ENCODE measurements at regions not wholly inside any gene's neighbourhood (a gene's known extent, or its start where the extent isn't known, plus 50 kb on each side); places are given as distances from the start of the nearest gene placed in this dataset.
A peak's percentile ranks its signal among the peaks of the same experiment; 100 is the strongest.

- Histone ChIP-seq H2BK120ac (replicated peaks; ENCODE audit: low read depth, low read length) (no peak overlapping the region), H3K79me2 (ENCODE audit: control insufficient read depth in 1 of 2, insufficient read depth in 2 of 2, low read length in 2 of 2) (no peaks in the 10 kb centered on the region)
- TF ChIP-seq ATF3 (IDR thresholded peaks at IDR 0.05; ENCODE audit: insufficient read depth, low read depth, low read length) (no peak), RAD21 (IDR thresholded peaks at IDR 0.05 in 1 of 2, conservative IDR thresholded peaks at IDR 0.05 in 1 of 2; ENCODE audit: low read depth in 2 of 2, low read length in 2 of 2) (peak; percentile 50 to 60), KDM4A (IDR thresholded peaks at IDR 0.05; ENCODE audit: low read depth, low read length, severe bottlenecking) (no peak), NANOG (IDR thresholded peaks at IDR 0.05; ENCODE audit: insufficient read depth, low read depth, low read length, poor library complexity, severe bottlenecking) (no peak), FOSL1 (IDR thresholded peaks at IDR 0.05; ENCODE audit: insufficient read depth, low read depth, low read length) (no peak), GABPA (IDR thresholded peaks at IDR 0.05; ENCODE audit: borderline replicate concordance, insufficient read depth, low read length) (no peak), EGR1 (IDR thresholded peaks at IDR 0.05; ENCODE audit: borderline replicate concordance, low read depth, low read length) (no peak), KDM5A (IDR thresholded peaks at IDR 0.05; ENCODE audit: low read length) (no peak), NRF1 (IDR thresholded peaks at IDR 0.05; ENCODE audit: low read depth, low read length) (no peak), CTBP2 (IDR thresholded peaks at IDR 0.05; ENCODE audit: borderline replicate concordance, insufficient read depth, insufficient read length, low read length) (no peak), BRCA1 (IDR thresholded peaks at IDR 0.05; ENCODE audit: low read depth, low read length) (no peak), KDM1A (IDR thresholded peaks at IDR 0.05; ENCODE audit: borderline replicate concordance, low read length) (no peak)
These were observed 94.3 kb upstream of the BMAL1 start for GRCh38 chr11:13183094-13183825.

More at GRCh38 chr11:13183094-13183825, 94.3 kb upstream of the BMAL1 start:
- Histone ChIP-seq H3K9me3 (ENCODE audit: insufficient read depth in 2 of 2, low read depth in 1 of 2, low read length in 1 of 2) (0 out of 4 replicates have a peak, but pooled peaks cover 0 to 3% of the 10 kb centered on the region in 2 experiments), H3K27me3 (replicated peaks in 1 of 4; ENCODE audit: control insufficient read depth in 3 of 4, extremely low read depth in 1 of 4, insufficient read depth in 3 of 4, low read length in 3 of 4) (no peaks in the 10 kb centered on the region), H3K4ac (replicated peaks; ENCODE audit: insufficient read length, low read depth, low read length) (no peak overlapping the region), H2BK12ac (ENCODE audit: low read depth, low read length) (no peak overlapping the region), H3K14ac (ENCODE audit: insufficient read length) (no peak overlapping the region), H3K79me1 (ENCODE audit: low read depth, low read length) (no peaks in the 10 kb centered on the region), H3K27ac (ENCODE audit: low read depth, low read length) (no peak overlapping the region), H4K8ac (ENCODE audit: extremely low read depth, insufficient read depth, low read length) (no peak overlapping the region), H3K4me1 (replicated peaks in 1 of 4; ENCODE audit: control insufficient read depth in 3 of 4, insufficient read depth in 4 of 4, low read length in 3 of 4) (no peaks in the 10 kb centered on the region), H3K56ac (replicated peaks; ENCODE audit: insufficient read length, low read depth, low read length) (no peak overlapping the region), H3K23me2 (ENCODE audit: low read depth, low read length) (no peaks in the 10 kb centered on the region), H4K91ac (replicated peaks; ENCODE audit: insufficient read length, low read length) (no peak overlapping the region), H2BK5ac (ENCODE audit: low read depth, low read length) (no peak overlapping the region), H3K4me2 (ENCODE audit: insufficient read depth in 1 of 2, low read depth in 2 of 2, low read length in 2 of 2) (no peak overlapping the region), H2BK15ac (ENCODE audit: low read length) (no peak overlapping the region), H3K23ac (ENCODE audit: insufficient read length) (no peak overlapping the region), H4K20me1 (replicated peaks in 1 of 2; ENCODE audit: control insufficient read depth in 1 of 2, insufficient read depth in 2 of 2, low read length in 2 of 2) (no peaks in the 10 kb centered on the region), H3K4me3 (ENCODE audit: extremely low read depth in 1 of 4, insufficient read depth in 2 of 4, low read depth in 3 of 4, low read length in 4 of 4) (no peak overlapping the region), H2AK5ac (ENCODE audit: low read depth, low read length) (no peak overlapping the region), H2AFZ (ENCODE audit: low read length) (no peak overlapping the region), H3K9ac (replicated peaks in 1 of 4; ENCODE audit: extremely low read depth in 1 of 4, low read depth in 3 of 4, low read length in 3 of 4) (no peak overlapping the region), H4K5ac (ENCODE audit: insufficient read length, low read depth, low read length) (no peak overlapping the region), H2BK20ac (ENCODE audit: low read length) (no peak overlapping the region), H3K36me3 (ENCODE audit: control insufficient read depth in 2 of 4, insufficient read depth in 4 of 4, low read length in 3 of 4) (no peaks in the 10 kb centered on the region), H3K18ac (ENCODE audit: extremely low read depth, low read length) (no peak overlapping the region)
- WGBS, 2 experiments (ENCODE audit: extremely low coverage in 1 of 2, insufficient coverage in 1 of 2, insufficient read length in 1 of 2, insufficient replicate concordance in 2 of 2, low coverage in 1 of 2, low lambda C conversion rate in 2 of 2, missing lambda C conversion rate in 1 of 2) = 55% methylated on average over 6 of the region's 6 CpGs; no CpG with 5 or more reads in 1 of the 2 experiments
- CTCF ChIA-PET (ENCODE audit: partially characterized antibody) = interaction anchor here (0.7 to 2.6 kb wide), 15 partner anchors 12 to 221 kb away, joined by 3 to 20 read pairs (median 4); no protein-coding TSS in a partner anchor
- DNase-seq (ENCODE audit: low read depth in 1 of 2, low spot score in 2 of 2) (no peak), FAIRE-seq (peak; percentile 36)
- POLR2A ChIA-PET (ENCODE audit: partially characterized antibody) = no interaction called here
